SU-DHL-6 (cell line): ENCODE measurements at regions not wholly inside any gene's neighbourhood (a gene's known extent, or its start where the extent isn't known, plus 50 kb on each side); places are given as distances from the start of the nearest gene placed in this dataset.

Experiments
- CTCF ChIP-seq: fragments of 200-600 bp; sonication (generic); IDR thresholded peaks from one replicate; pipeline ENCODE4 v1.5.1; 2017; ENCODE audit warnings: antibody characterized with exemption, mild to moderate bottlenecking, low read length, moderate library complexity; ENCODE audit not compliant: insufficient read depth, poor library complexity, severe bottlenecking
- EZH2phosphoT487 ChIP-seq: fragments of 200-600 bp; sonication (generic), shearing (Covaris generic); conservative IDR thresholded peaks from 2 replicates; pipeline ENCODE4 v1.6.1; 2018; ENCODE audit warnings: mild to moderate bottlenecking, antibody characterized with exemption, low read length, moderate library complexity, mixed read lengths

GRCh38 chr19:28327905-28328304, 885.0 kb downstream of the UQCRFS1 start:
- TF ChIP-seq CTCF (no peak), EZH2phosphoT487 (no peak)
